Stimulated activated naive CD8-positive, alpha-beta T cell treated with anti-CD3 and anti-CD28 coated beads, Interleukin-15, Interleukin-2, amounts not matched to agents 100 ng/mL and 50 ng/mL, for 24 hours (primary cell): ENCODE measurements at regions not wholly inside any gene's neighbourhood (a gene's known extent, or its start where the extent isn't known, plus 50 kb on each side); places are given as distances from the start of the nearest gene placed in this dataset.
"Not testable (repeated sequence)": the region's sequence is repeated elsewhere in the genome, so short reads cannot be mapped to it uniquely, and the experiment has no call there.

ENCODE experiments used
- H3K27ac Mint-ChIP-seq: one replicate; pipeline ENCODE4 v1.8.0; 2021; ENCODE audit warnings: mild to moderate bottlenecking, mixed read lengths
- H3K27me3 Mint-ChIP-seq: one replicate; pipeline ENCODE4 v1.8.0; 2021; ENCODE audit warnings: mixed read lengths
- H3K36me3 Mint-ChIP-seq: one replicate; pipeline ENCODE4 v1.8.0; 2021; ENCODE audit warnings: low read depth, mixed read lengths
- H3K4me1 Mint-ChIP-seq: one replicate; pipeline ENCODE4 v1.8.0; 2021; ENCODE audit warnings: low read depth, mixed read lengths
- H3K4me3 Mint-ChIP-seq: one replicate; pipeline ENCODE4 v1.8.0; 2021; ENCODE audit warnings: mild to moderate bottlenecking, mixed read lengths
- H3K9me3 Mint-ChIP-seq: one replicate; pipeline ENCODE4 v1.8.0; 2021; ENCODE audit warnings: mixed read lengths

DNA sequence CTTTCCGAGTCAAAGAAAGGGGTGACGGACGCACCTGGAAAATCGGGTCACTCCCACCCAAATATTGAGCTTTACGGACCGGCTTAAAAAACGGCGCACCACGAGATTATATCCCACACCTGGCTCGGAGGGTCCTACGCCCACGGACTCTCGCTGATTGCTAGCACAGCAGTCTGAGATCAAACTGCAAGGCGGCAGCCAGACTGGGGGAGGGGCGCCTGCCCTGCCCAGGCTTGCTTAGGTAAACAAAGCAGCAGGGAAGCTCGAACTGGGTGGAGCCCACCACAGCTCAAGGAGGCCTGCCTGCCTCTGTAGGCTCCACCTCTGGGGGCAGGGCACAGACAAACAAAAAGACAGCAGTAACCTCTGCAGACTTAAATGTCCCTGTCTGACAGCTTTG lies 1416.9 kb downstream of the SLITRK5 start:
- not testable (repeated sequence) for H3K4me1 Mint-ChIP-seq, H3K27ac Mint-ChIP-seq, H3K27me3 Mint-ChIP-seq, H3K36me3 Mint-ChIP-seq, H3K4me3 Mint-ChIP-seq, H3K9me3 Mint-ChIP-seq

- Mint-ChIP-seq H3K9me3 (no peaks in the 10 kb centered on the region), H3K4me1 (peaks cover 4% of the 10 kb centered on the region), H3K27ac (no peak overlapping the region), H3K4me3 (no peak overlapping the region), H3K27me3 (no peaks in the 10 kb centered on the region), H3K36me3 (no peaks in the 10 kb centered on the region)
These were observed 1426.8 kb downstream of the SLITRK5 start for GRCh38 chr13:89097994-89098393.

DNA sequence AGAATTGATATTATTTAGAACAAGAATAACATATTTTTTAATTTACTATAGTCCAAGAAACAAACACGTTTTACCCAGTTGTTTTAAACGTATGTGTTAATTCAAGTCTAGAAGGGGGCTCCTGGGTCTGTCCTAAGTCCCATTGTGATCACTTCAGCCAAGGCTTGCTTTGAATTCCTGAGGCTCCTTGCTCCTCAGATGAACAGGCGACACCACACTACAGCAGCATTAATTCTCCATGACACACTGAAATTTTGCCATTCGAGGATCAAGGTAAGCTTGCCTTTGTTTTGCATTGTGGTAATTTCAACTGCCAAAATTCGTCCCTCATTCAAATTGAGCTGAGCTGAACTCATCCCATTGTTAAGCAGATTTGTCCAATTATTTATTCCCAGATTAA lies 1442.6 kb downstream of the SLITRK5 start:
- no peak overlapping the region for H3K27ac Mint-ChIP-seq

DNA sequence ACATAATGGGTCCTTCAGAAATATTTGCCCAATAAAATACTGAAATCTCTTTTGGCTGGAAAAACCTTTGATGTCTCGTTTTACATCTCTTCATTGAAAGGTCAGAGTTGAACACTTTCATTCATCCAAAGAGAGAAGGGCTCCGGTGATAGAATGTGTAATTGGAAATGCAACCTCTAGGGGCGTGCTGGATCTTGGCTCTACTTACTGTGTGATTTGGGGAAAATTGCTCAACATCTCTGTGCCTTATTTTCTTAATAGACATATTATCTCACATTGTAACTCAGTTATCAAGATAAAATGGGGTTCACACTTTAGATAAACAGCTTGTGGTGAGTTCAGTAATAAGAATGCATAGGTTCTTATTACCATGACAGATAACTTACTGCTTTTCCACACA lies 1444.1 kb downstream of the SLITRK5 start:
- no peak overlapping the region for H3K4me3 Mint-ChIP-seq
- H3K36me3 Mint-ChIP-seq = no peaks in the 10 kb centered on the region
- H3K4me1 Mint-ChIP-seq = no peaks in the 10 kb centered on the region
- peaks cover 6% of the 10 kb centered on the region for H3K9me3 Mint-ChIP-seq
- no peaks in the 10 kb centered on the region for H3K27me3 Mint-ChIP-seq
- H3K27ac Mint-ChIP-seq = no peak overlapping the region

More for the DNA sequence above, 1442.6 kb downstream of the SLITRK5 start:
- Mint-ChIP-seq H3K4me1 (no peaks in the 10 kb centered on the region), H3K4me3 (no peak overlapping the region), H3K27me3 (no peaks in the 10 kb centered on the region), H3K36me3 (no peaks in the 10 kb centered on the region), H3K9me3 (no peaks in the 10 kb centered on the region)

DNA sequence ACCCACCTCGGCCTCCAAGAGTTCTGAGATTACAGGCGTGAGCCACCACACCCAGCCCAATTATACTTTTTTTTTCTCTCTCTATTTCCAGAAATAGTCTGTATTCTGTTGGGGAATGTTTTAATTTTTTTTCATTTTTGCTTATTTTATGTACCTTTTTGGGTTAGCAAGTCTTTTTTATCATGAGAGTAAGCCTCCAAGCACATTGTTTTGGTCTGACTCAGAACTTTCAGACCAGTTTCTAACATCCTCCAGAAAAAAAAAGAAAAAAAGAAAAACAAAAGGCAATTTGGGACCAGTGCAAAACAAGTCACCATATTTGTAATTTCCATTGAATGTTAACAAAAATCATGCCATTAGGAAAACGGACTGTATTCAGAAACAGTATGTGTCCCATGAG lies 1465.5 kb downstream of the SLITRK5 start:
- Mint-ChIP-seq H3K36me3 (no peaks in the 10 kb centered on the region), H3K27ac (no peak overlapping the region), H3K9me3 (no peaks in the 10 kb centered on the region), H3K4me3 (no peak overlapping the region), H3K4me1 (no peaks in the 10 kb centered on the region), H3K27me3 (no peaks in the 10 kb centered on the region)

DNA sequence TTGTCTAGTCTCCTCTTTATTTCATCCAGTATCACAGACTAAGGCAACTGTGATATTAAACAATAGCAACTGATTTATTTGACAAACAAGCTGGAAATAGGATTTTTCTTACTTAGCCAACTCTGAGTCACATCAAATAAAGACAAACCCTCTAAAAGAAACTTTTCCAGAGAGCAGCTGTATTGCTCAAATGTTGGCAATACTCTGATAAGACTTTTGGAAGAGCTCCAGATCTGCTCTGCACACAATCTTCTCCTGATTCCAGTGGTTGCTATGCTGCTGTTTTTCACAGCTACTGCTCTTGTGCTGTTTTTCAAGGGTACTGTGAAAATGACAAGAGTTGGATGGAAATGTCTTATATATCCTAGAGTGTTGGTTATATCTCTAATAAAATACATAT lies 1479.2 kb downstream of the SLITRK5 start:
- Mint-ChIP-seq H3K27ac (no peak overlapping the region), H3K4me1 (no peaks in the 10 kb centered on the region), H3K4me3 (no peak overlapping the region), H3K9me3 (no peaks in the 10 kb centered on the region), H3K27me3 (no peaks in the 10 kb centered on the region), H3K36me3 (no peaks in the 10 kb centered on the region)

DNA sequence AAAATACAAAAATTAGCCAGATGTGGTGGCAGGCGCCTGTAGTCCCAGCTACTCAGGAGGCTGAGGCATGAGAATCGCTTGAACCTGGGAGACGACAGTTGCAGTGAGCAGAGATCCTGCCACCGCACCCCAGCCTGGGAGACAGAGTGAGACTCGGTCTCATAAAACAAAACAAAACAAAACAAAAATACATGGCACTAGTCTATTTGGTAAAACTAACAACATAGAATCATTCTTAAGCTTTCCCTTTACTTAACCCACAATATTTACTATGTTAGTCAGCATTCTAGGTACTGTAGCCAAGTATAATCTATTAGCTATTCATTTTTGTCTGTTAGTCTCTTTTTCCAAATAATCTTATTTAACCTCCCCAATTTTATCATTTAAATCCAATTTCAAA lies 1482.8 kb downstream of the SLITRK5 start:
- no peaks in the 10 kb centered on the region for H3K36me3 Mint-ChIP-seq
- H3K27ac Mint-ChIP-seq = no peak overlapping the region
- no peaks in the 10 kb centered on the region for H3K4me1 Mint-ChIP-seq
- no peak overlapping the region for H3K4me3 Mint-ChIP-seq
- no peaks in the 10 kb centered on the region for H3K9me3 Mint-ChIP-seq
- H3K27me3 Mint-ChIP-seq = no peaks in the 10 kb centered on the region

- no peaks in the 10 kb centered on the region for H3K4me1 Mint-ChIP-seq
- H3K27me3 Mint-ChIP-seq = no peaks in the 10 kb centered on the region
- H3K27ac Mint-ChIP-seq = no peak overlapping the region
These were observed 1491.9 kb downstream of the SLITRK5 start for GRCh38 chr13:89163096-89163495.

DNA sequence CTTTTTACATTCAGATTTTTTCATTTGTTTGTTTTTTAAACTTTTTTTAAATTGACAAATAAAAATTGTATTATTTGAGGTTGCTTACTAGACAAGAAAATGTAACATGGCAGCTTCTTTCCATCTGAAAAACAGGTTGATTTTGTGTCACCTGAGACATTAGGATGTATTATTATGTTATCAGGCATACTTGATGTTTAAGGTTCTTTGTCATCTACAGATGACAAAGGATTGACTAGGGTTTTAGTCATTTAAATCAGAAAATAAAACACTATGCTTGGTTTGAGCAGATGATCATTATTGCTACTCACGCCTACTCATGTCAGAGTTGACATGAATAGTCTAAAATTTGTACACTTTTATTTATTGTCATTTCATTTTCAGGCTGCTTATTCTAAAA lies 1494.5 kb downstream of the SLITRK5 start:
- Mint-ChIP-seq H3K9me3 (peaks cover 15% of the 10 kb centered on the region), H3K36me3 (no peaks in the 10 kb centered on the region), H3K4me3 (no peak overlapping the region), H3K27me3 (no peaks in the 10 kb centered on the region), H3K4me1 (no peaks in the 10 kb centered on the region), H3K27ac (no peak overlapping the region)

More at GRCh38 chr13:89163096-89163495, 1491.9 kb downstream of the SLITRK5 start:
- no peaks in the 10 kb centered on the region for H3K36me3 Mint-ChIP-seq
- no peak overlapping the region for H3K4me3 Mint-ChIP-seq
- H3K9me3 Mint-ChIP-seq = peaks cover 11% of the 10 kb centered on the region

- Mint-ChIP-seq H3K4me3 (no peak overlapping the region), H3K9me3 (peaks cover 4% of the 10 kb centered on the region), H3K36me3 (no peaks in the 10 kb centered on the region), H3K4me1 (no peaks in the 10 kb centered on the region), H3K27me3 (no peaks in the 10 kb centered on the region), H3K27ac (no peak overlapping the region)
These were observed 1498.8 kb downstream of the SLITRK5 start for GRCh38 chr13:89169951-89170350.

DNA sequence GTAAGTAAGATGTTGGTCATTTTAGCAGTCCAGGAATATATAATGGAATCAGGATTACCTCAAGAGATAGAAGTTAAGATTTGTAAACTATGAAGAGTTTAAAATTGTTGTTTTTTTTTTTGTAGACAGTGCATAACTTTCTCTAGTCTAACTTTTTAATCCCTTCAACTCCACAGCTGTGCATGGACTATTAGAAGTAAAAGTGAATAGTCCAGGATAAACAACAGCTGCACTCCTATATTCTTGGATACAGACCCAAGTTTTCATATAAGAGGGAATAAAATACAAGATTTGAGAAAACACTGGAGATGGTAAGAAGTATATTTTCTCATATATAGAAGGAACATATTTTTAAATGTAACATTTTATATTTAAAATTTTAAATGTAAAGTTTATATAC lies 1509.9 kb downstream of the SLITRK5 start:
- H3K36me3 Mint-ChIP-seq = no peaks in the 10 kb centered on the region
- no peaks in the 10 kb centered on the region for H3K27me3 Mint-ChIP-seq
- H3K9me3 Mint-ChIP-seq = peaks cover 25% of the 10 kb centered on the region
- no peak overlapping the region for H3K27ac Mint-ChIP-seq
- H3K4me3 Mint-ChIP-seq = no peak overlapping the region
- H3K4me1 Mint-ChIP-seq = no peaks in the 10 kb centered on the region

- Mint-ChIP-seq H3K9me3 (peaks cover 6% of the 10 kb centered on the region), H3K4me3 (no peak overlapping the region), H3K4me1 (no peaks in the 10 kb centered on the region), H3K36me3 (no peaks in the 10 kb centered on the region), H3K27ac (no peak overlapping the region), H3K27me3 (no peaks in the 10 kb centered on the region)
These were observed 1528.0 kb downstream of the SLITRK5 start for GRCh38 chr13:89199138-89199537.

- Mint-ChIP-seq H3K27ac (no peak overlapping the region), H3K4me3 (no peak overlapping the region), H3K9me3 (peaks cover 3% of the 10 kb centered on the region), H3K27me3 (no peaks in the 10 kb centered on the region), H3K36me3 (no peaks in the 10 kb centered on the region), H3K4me1 (no peaks in the 10 kb centered on the region)
These were observed 1533.3 kb downstream of the SLITRK5 start for GRCh38 chr13:89204435-89204834.

- no peaks in the 10 kb centered on the region for H3K27me3 Mint-ChIP-seq
- H3K4me1 Mint-ChIP-seq = no peaks in the 10 kb centered on the region
- peaks cover 3% of the 10 kb centered on the region for H3K9me3 Mint-ChIP-seq
- H3K4me3 Mint-ChIP-seq = no peak overlapping the region
- no peaks in the 10 kb centered on the region for H3K36me3 Mint-ChIP-seq
- H3K27ac Mint-ChIP-seq = no peak overlapping the region
These were observed 1534.8 kb downstream of the SLITRK5 start for GRCh38 chr13:89205856-89206520.

DNA sequence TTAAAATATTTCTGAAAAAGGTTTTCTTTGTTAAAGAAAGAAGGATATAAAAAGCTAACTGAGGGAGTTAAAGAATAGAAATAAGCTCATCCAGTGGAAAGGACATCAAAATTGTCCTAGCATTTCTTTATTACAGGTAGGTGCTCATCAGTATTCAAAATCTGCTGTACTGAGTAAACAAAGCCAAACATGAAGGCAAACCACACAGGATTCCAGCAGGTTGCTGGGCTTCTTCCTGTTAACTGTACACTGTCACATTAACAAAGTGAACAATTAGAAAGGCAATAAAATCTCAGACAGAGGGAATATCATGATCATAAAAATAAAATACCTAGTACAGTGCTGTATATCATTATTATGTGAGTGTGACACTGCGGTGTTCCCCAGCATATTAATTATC lies 1541.0 kb downstream of the SLITRK5 start:
- H3K27ac Mint-ChIP-seq = no peak overlapping the region
- H3K27me3 Mint-ChIP-seq = no peaks in the 10 kb centered on the region
- no peak overlapping the region for H3K4me3 Mint-ChIP-seq
- H3K4me1 Mint-ChIP-seq = no peaks in the 10 kb centered on the region
- H3K9me3 Mint-ChIP-seq = peaks cover 6% of the 10 kb centered on the region
- no peaks in the 10 kb centered on the region for H3K36me3 Mint-ChIP-seq

- H3K4me3 Mint-ChIP-seq = no peak overlapping the region
- no peak overlapping the region for H3K27ac Mint-ChIP-seq
- no peaks in the 10 kb centered on the region for H3K4me1 Mint-ChIP-seq
- H3K36me3 Mint-ChIP-seq = no peaks in the 10 kb centered on the region
- H3K9me3 Mint-ChIP-seq = peaks cover 6% of the 10 kb centered on the region
- H3K27me3 Mint-ChIP-seq = no peaks in the 10 kb centered on the region
These were observed 1543.0 kb downstream of the SLITRK5 start for GRCh38 chr13:89214185-89214584.
